Activated T-cell treated with anti-CD3 and anti-CD28 coated beads, Interleukin-2, amount 50 U/mL, for 72 hours (primary cell): ENCODE measurements at regions not wholly inside any gene's neighbourhood (a gene's known extent, or its start where the extent isn't known, plus 50 kb on each side); places are given as distances from the start of the nearest gene placed in this dataset.

Source experiments
- ATAC-seq, 2 donors: fragments of 150-1000 bp; cut with Tn5 transposase; replicated peaks in 1 of 2; 2 replicates each; pipeline ENCODE4 v1.10.0; 2021; ENCODE audit warnings: moderate library complexity in 2 of 2, mild to moderate bottlenecking in 1 of 2
- DNase-seq, 2 donors: peaks; one replicate each; pipeline ENCODE4 v3.0.0; 2021 to 2022; ENCODE audit warnings: mixed read lengths in 1 of 2
- H3K27ac Mint-ChIP-seq: one replicate; pipeline ENCODE4 v1.8.0; 2022; ENCODE audit warnings: mild to moderate bottlenecking, moderate library complexity, mixed read lengths
- H3K27me3 Mint-ChIP-seq: one replicate; pipeline ENCODE4 v1.8.0; 2022; ENCODE audit warnings: low read depth, mixed read lengths
- H3K36me3 Mint-ChIP-seq, 2 donors: one replicate each; pipeline ENCODE4 v1.8.0; 2022; ENCODE audit warnings: mixed read lengths in 2 of 2, mild to moderate bottlenecking in 1 of 2; ENCODE audit not compliant: insufficient read depth in 2 of 2
- H3K4me1 Mint-ChIP-seq: one replicate; pipeline ENCODE4 v1.8.0; 2022; ENCODE audit warnings: low read depth, mixed read lengths
- H3K4me3 Mint-ChIP-seq, 2 donors: one replicate each; pipeline ENCODE4 v1.8.0; 2022; ENCODE audit warnings: mild to moderate bottlenecking in 2 of 2, mixed read lengths in 2 of 2, moderate library complexity in 2 of 2
- H3K9me3 Mint-ChIP-seq, 2 donors: one replicate each; pipeline ENCODE4 v1.8.0; 2022; ENCODE audit warnings: mixed read lengths in 2 of 2

- Mint-ChIP-seq H3K9me3 (no peaks in the 10 kb centered on the region), H3K4me1 (peaks cover 78% of the 10 kb centered on the region), H3K27ac (peak overlapping the region; percentile 100), H3K27me3 (no peaks in the 10 kb centered on the region), H3K36me3 (peaks cover 3 to 8% of the 10 kb centered on the region in 2 donors), H3K4me3 (peak overlapping the region; percentile 67 to 99)
- no peak for ATAC-seq
- no peak for DNase-seq
These were observed 262.3 kb upstream of the KLF14 start for GRCh38 chr7:130996205-130996832.

GRCh38 chr7:130996833-130997231 lies 262.8 kb upstream of the KLF14 start:
- Mint-ChIP-seq H3K9me3 (no peaks in the 10 kb centered on the region), H3K36me3 (peaks cover 4 to 8% of the 10 kb centered on the region in 2 donors), H3K27me3 (no peaks in the 10 kb centered on the region), H3K4me1 (peaks cover 77% of the 10 kb centered on the region), H3K27ac (peak overlapping the region; percentile 100), H3K4me3 (peak overlapping the region; percentile 67 to 99)
- peak; percentile 29 to 48 for DNase-seq
- ATAC-seq = peak; percentile 65

- Mint-ChIP-seq H3K27ac (peak overlapping the region; percentile 86), H3K9me3 (peaks cover 2% of the 10 kb centered on the region in 2 donors), H3K36me3 (peaks cover 12 to 24% of the 10 kb centered on the region in 2 donors), H3K4me1 (peaks cover 73% of the 10 kb centered on the region), H3K4me3 (peak overlapping the region; percentile 53 to 77), H3K27me3 (no peaks in the 10 kb centered on the region)
- DNase-seq (no peak), ATAC-seq (no peak)
These were observed 265.1 kb upstream of the KLF14 start for GRCh38 chr7:130998993-130999602.

GRCh38 chr7:130999926-131000325 lies 265.9 kb upstream of the KLF14 start:
- no peak for ATAC-seq
- H3K4me3 Mint-ChIP-seq = no peak overlapping the region
- DNase-seq = no peak
- peaks cover 73% of the 10 kb centered on the region for H3K4me1 Mint-ChIP-seq
- no peaks in the 10 kb centered on the region for H3K27me3 Mint-ChIP-seq
- H3K9me3 Mint-ChIP-seq = peaks cover 2 to 5% of the 10 kb centered on the region in 2 donors
- peaks cover 17 to 31% of the 10 kb centered on the region in 2 donors for H3K36me3 Mint-ChIP-seq
- H3K27ac Mint-ChIP-seq = peak overlapping the region; percentile 85

DNA sequence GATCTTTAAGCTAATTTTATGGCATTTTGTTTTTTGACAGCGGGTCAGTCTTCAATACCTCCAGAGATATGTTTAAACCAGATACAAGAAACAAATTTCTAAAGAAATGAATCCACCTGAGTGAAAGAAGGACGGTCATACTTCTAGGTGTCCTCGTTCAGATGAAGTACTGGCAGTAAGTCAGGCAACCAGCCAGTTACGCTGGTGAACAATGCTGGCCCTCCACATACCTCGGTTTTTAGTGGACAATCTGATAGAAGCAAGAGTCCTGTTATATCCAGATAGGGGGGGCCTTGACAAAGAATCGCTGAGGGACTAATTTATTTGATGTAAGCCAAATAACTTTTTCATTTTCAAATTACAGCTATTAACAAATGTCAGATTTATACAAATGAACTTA lies 266.4 kb upstream of the KLF14 start:
- H3K27ac Mint-ChIP-seq = peak overlapping the region; percentile 85
- no peaks in the 10 kb centered on the region for H3K27me3 Mint-ChIP-seq
- no peak for DNase-seq
- peaks cover 73% of the 10 kb centered on the region for H3K4me1 Mint-ChIP-seq
- H3K4me3 Mint-ChIP-seq = no peak overlapping the region
- peaks cover 4 to 8% of the 10 kb centered on the region in 2 donors for H3K9me3 Mint-ChIP-seq
- peaks cover 20 to 36% of the 10 kb centered on the region in 2 donors for H3K36me3 Mint-ChIP-seq
- ATAC-seq = no peak

DNA sequence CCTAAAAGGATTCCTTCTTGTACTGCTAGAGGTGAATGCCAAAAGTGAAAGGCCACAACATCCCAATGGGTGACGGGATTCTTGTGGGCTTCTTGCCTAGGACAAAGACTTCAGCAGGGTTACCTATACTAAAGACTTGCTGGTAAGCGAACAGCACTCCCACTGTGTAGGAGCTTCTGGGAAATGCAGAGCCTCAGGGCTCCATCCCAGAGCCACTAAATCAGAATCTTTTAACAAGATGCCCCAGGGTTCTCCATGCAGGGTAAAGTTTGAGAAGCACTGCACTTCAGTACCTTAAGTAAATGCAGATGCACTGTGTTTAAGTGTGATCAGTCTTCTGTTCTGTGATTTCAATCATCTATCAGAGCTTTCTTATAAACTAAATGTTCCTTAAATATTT lies 266.9 kb upstream of the KLF14 start:
- Mint-ChIP-seq H3K36me3 (peaks cover 22 to 39% of the 10 kb centered on the region in 2 donors), H3K27me3 (no peaks in the 10 kb centered on the region), H3K9me3 (peaks cover 4 to 8% of the 10 kb centered on the region in 2 donors), H3K4me1 (peaks cover 73% of the 10 kb centered on the region), H3K27ac (peak overlapping the region; percentile 85), H3K4me3 (no peak overlapping the region)
- no peak for ATAC-seq
- DNase-seq = no peak

DNA sequence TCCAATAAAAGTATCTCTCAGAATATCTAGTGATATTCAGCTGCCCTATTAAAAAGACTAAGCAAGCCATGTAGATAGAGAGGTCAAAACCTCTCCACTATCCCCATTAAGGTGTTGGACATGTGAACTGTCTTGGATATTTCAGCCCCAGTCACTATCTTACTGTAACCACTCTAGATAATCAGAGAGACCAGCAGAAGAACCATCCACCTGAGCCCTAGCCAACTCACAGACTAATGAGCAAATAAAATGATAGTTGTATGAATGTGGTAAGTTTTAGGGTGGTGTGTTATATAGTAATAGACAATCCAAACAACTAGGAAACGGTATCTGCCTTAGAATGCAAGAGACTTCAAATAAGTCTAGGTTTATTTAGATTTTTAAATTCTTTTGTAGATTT lies 268.6 kb upstream of the KLF14 start:
- ATAC-seq = no peak
- Mint-ChIP-seq H3K4me1 (peaks cover 73% of the 10 kb centered on the region), H3K36me3 (peaks cover 22 to 39% of the 10 kb centered on the region in 2 donors), H3K4me3 (no peak overlapping the region), H3K27me3 (no peaks in the 10 kb centered on the region), H3K27ac (peak overlapping the region; percentile 28), H3K9me3 (peaks cover 4 to 8% of the 10 kb centered on the region in 2 donors)
- DNase-seq = no peak

- Mint-ChIP-seq H3K27me3 (no peaks in the 10 kb centered on the region), H3K36me3 (peaks cover 20 to 36% of the 10 kb centered on the region in 2 donors), H3K4me3 (no peak overlapping the region), H3K27ac (peak overlapping the region; percentile 73), H3K4me1 (peaks cover 75% of the 10 kb centered on the region), H3K9me3 (peaks cover 4 to 8% of the 10 kb centered on the region in 2 donors)
- no peak for DNase-seq
- no peak for ATAC-seq
These were observed 269.6 kb upstream of the KLF14 start for GRCh38 chr7:131003634-131004033.

GRCh38 chr7:131004371-131004770 lies 270.4 kb upstream of the KLF14 start:
- Mint-ChIP-seq H3K27ac (peak overlapping the region; percentile 11), H3K36me3 (peaks cover 20 to 34% of the 10 kb centered on the region in 2 donors), H3K4me1 (peaks cover 75% of the 10 kb centered on the region), H3K27me3 (no peaks in the 10 kb centered on the region), H3K4me3 (no peak overlapping the region), H3K9me3 (peaks cover 4 to 8% of the 10 kb centered on the region in 2 donors)
- ATAC-seq = no peak
- DNase-seq = no peak

GRCh38 chr7:131007439-131008330 lies 273.7 kb upstream of the KLF14 start:
- Mint-ChIP-seq H3K27ac (peak overlapping the region; percentile 97), H3K4me3 (peak overlapping the region; percentile 82 to 95), H3K9me3 (peaks cover 2 to 8% of the 10 kb centered on the region in 2 donors), H3K4me1 (peaks cover 92% of the 10 kb centered on the region), H3K27me3 (no peaks in the 10 kb centered on the region), H3K36me3 (peaks cover 16 to 32% of the 10 kb centered on the region in 2 donors)
- peak; percentile 63 to 65 for DNase-seq
- peak in 1 of 2 donors; percentile 14 for ATAC-seq

GRCh38 chr7:131008840-131009711 lies 275.1 kb upstream of the KLF14 start:
- Mint-ChIP-seq H3K4me3 (peak overlapping the region; percentile 78 to 95), H3K27ac (peak overlapping the region; percentile 97), H3K36me3 (peaks cover 12 to 22% of the 10 kb centered on the region in 2 donors), H3K27me3 (no peaks in the 10 kb centered on the region), H3K9me3 (peaks cover 2 to 5% of the 10 kb centered on the region in 2 donors), H3K4me1 (peaks cover 100% of the 10 kb centered on the region)
- peak; percentile 44 to 46 for ATAC-seq
- no peak for DNase-seq

- peak overlapping the region; percentile 97 for H3K27ac Mint-ChIP-seq
- H3K4me1 Mint-ChIP-seq = peaks cover 96% of the 10 kb centered on the region
- no peaks in the 10 kb centered on the region for H3K27me3 Mint-ChIP-seq
- peaks cover 6 to 11% of the 10 kb centered on the region in 2 donors for H3K36me3 Mint-ChIP-seq
- ATAC-seq (no peak), DNase-seq (no peak)
- H3K9me3 Mint-ChIP-seq = peaks cover under 1 to 2% of the 10 kb centered on the region in 2 donors
- peak overlapping the region; percentile 78 to 95 for H3K4me3 Mint-ChIP-seq
These were observed 276.2 kb upstream of the KLF14 start for GRCh38 chr7:131010029-131010716.
